H54 (cell line): ENCODE measurements at regions not wholly inside any gene's neighbourhood (a gene's known extent, or its start where the extent isn't known, plus 50 kb on each side); places are given as distances from the start of the nearest gene placed in this dataset.
A peak's percentile ranks its signal among the peaks of the same experiment; 100 is the strongest.

Experiments used
- DNase-seq: peaks from one replicate; pipeline ENCODE4 v3.0.0; 2011; ENCODE audit warnings: low spot score, mixed read lengths; ENCODE audit not compliant: insufficient read length
- FAIRE-seq: peaks from 3 replicates; lab custom pipeline; 2011; peaks lifted over from hg19 to GRCh38; lab: Jason Lieb, UNC
- POLR2A ChIP-seq: IDR thresholded peaks from 2 replicates; pipeline ENCODE4 v1.6.1; 2011; ENCODE audit warnings: low read depth, mild to moderate bottlenecking, low read length

DNA sequence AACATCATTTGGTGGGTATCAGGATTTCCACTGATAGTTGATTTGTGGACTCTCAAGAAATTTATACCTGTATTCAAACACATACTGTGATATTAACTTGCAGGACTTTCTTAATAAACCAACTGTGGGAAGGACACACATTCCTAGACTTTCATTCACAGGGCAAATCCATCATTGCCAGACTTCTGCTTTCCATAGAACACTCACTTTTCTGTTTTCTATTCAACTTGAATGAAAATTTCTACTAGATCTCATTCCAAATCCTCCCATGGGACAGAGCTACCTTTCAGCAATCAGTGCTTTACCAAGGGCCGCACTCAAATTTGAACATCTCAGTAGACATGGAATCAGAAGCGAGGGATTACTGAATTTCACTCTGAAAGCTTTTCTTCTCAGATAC lies 612.5 kb downstream of the IRS1 start:
- no peak for TF ChIP-seq POLR2A
- no peak for DNase-seq
- FAIRE-seq, result peak; percentile 73

DNA sequence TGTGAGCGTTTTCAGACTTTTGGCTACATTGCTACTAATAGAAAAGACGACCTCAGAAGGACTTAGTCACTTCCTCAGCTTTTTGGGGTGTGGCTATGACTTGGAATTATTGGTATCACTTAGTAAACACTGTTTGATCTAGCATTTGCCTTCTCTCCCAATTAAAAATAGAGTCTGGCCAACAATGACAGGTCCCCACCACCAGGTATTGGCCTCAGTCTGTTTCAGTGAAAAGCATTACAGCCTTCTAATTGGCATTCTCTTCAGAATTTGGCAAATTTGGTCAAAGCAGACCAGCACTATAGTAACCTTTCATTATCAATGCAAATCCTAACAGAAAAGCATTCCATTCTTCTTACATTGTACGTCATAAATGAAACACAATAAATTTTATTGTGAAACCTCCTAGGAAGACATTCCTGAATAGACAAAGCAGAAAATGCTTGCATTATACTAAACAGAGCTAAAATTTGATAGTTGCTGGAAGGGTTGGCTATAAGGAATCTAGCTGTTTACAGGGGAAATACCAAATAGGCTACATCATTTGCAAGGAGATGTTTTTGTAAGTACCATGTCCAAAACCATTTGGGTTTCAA lies 613.9 kb downstream of the IRS1 start:
- TF ChIP-seq POLR2A, result no peak
- FAIRE-seq (peak; percentile 97), DNase-seq (peak; percentile 12)

DNA sequence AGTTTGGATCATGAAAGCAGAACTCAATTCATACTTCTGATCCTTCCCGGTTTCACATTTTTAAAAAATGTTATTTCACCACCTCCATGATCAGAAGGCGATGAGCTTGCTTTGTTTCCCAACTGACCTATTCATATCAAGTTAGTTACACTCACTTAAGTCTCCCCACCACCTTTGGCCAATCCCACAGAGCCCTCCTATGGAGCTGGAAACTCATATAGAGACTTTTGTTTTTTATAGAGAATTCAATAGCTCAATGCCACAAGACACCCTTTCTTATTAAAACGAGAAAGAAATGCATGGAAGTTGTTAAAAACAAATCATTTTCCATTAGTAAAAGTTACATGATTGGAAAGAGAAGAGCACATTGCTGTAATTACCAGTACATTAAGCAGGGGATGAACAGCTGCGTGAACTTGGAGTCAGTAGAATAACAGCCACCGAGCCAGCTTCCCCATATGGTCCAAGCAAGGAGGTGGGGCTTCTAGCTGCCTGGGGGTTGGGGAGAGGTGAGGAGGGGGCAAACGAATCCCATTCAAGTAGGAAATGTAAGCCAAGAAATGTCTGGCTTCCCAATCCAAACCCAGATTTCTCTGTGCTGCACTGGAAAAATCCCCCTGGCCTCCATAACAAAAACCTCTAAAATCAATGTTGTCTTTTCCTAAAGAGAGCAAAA lies 614.5 kb downstream of the IRS1 start:
- no peak for TF ChIP-seq POLR2A
- no peak for DNase-seq
- no peak for FAIRE-seq

DNA sequence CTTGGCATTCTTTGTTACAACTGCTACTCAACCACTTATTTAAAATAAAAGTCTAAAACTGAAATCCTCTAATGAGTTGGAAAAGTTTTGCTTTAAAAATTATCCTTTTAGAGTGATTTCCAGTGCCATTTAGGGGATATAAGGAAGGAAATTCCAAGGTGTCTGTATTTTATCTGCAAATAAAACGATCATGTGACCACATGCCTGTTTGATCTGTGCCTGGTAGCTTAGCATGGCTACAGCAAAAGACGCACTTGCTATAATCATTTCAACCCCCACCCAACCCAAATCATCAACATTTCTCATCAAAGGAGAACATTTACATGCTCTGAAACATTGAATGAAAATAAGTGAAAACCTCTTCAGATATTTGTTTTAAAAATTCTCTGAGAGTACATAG lies 615.1 kb downstream of the IRS1 start:
- DNase-seq, result no peak
- TF ChIP-seq POLR2A, result no peak
- FAIRE-seq, result no peak

DNA sequence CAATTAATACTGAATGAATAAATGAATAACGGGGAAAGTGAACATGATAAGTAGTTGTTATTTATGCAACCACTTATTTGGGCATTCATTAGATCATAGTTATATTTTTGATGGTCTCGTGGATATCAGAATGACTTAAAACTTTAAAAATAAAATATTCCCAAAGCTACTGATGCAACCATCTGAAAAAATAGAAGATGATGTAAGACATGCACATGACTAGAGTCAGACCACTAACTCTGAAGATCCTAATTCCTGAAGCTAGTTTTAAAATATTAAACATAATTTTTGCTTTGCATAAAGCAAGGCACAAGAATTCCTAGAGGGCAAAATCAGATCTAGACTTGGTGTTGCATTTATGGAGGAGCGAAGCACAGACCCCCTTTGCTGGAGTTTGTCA lies 616.1 kb downstream of the IRS1 start:
- FAIRE-seq, result no peak
- no peak for DNase-seq
- TF ChIP-seq POLR2A, result no peak

DNA sequence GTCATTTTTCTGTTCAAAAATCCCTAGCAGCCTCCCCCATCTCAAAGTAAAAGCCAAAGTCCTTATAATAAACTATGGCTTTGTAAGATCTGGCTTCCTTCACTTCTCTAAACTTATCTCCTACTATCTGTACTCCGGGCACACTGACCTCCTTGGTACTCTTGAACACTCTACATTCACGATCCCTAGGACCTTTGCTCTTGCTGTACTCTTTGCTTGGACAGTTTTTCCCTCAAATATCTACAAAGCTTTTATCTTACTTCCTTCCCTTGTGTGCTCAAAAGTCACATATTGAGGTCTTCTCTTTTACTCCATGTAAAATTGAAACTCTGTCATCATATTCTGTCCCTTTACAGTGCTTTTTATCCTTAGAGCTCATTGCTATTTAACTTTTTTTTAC lies 616.6 kb downstream of the IRS1 start:
- TF ChIP-seq POLR2A, result no peak
- DNase-seq, result no peak
- FAIRE-seq, result no peak

DNA sequence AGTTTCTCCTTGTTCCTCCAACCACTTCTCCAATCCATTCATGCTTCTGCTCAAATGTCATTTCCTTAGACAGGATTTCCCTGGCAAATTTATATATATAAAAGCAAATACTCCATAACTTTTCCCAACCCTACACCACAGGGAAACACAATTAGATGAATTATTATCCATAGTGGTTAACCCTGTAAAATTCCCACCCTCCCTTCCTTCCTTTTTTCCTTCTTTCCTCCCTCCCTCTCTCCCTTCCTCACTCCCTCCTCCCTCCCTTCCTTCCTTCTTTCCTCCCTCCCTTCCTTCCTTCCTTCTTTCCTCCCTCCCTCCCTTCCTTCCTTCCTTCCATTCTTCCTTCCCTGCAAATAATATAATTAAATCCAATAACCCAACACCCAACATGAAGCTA lies 617.7 kb downstream of the IRS1 start:
- FAIRE-seq (no peak), DNase-seq (no peak)
- no peak for TF ChIP-seq POLR2A

DNA sequence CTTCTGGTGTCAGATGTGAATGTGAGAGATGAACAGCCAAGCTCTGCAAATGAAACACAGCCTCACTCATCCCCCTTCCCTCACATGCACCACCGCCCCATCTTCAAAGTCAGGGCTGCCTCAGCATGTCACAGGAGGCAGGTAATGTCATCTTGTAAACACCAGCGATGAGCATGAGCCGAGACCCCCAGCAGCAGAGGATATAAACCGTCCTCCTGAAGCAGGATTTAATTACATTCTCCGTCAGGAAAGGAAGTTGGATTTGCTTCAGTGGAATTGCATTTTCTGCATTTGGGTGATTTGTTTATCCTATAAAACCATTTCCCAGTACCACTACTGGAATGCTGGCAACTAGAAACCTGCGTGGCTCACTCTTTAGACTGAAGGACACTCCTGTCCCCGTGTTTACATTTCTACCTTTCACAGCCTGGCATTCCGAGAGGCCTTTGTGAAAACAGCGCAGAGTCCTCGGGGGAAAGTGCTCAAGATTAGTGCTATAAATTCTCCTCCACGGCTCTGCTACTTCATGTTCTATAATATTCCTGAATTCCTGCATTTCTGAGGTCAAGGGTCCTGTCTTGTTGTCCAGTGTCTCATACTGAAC lies 619.2 kb downstream of the IRS1 start:
- no peak for TF ChIP-seq POLR2A
- FAIRE-seq (no peak), DNase-seq (no peak)

DNA sequence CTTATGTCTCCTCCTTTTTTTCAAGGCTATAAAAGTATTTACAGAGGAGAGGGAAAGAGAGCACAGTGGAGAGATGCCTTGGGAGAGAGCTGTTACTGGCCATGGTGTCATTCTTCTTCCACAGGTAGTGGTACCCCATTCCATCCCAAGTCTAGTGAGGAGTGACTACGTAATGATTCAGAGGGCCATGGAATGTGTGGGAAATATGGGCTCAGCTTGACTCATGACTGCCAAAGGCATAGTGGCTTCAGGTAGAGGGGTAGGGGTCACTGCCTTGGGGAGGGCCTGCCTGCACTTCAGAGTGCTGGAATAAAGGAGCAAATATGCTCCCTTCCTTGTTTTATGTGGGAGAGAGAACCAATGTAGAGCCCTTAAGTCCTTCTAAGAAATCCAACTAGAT lies 620.6 kb downstream of the IRS1 start:
- DNase-seq (peak; percentile 6), FAIRE-seq (peak; percentile 78)
- no peak for TF ChIP-seq POLR2A

DNA sequence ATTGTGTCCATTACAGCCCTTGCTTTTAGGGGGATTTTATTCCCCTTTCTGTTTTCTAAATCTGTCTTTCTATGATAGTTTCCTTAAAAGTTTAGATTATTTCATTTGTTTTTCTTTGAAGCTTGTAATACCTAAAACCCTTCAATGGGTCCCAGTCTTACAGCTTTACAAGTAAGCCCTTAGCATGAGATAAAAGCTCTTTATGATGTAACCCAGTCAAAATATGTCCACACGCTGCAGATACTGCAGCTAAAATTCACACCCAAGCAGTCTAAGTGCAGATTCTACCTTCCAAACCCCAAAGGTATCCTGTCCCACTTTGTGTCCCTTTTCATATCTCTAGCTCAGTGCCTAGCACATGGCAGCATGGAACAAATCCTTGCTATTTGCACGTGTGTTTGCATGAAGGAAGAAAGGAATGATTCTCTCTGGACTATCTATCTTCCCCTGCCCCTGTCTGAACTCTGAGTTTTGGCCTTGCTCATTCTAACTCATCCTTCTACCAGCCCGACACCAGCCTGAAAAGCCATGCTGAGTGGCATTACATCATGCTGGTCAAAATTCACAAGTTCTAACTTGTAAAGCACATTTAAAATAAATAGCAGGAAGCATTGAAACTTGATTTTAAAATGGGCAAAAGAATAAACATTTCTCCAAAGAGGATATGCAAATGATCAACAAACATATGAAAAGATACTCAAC lies 623.2 kb downstream of the IRS1 start:
- no peak for TF ChIP-seq POLR2A
- FAIRE-seq (no peak), DNase-seq (no peak)

DNA sequence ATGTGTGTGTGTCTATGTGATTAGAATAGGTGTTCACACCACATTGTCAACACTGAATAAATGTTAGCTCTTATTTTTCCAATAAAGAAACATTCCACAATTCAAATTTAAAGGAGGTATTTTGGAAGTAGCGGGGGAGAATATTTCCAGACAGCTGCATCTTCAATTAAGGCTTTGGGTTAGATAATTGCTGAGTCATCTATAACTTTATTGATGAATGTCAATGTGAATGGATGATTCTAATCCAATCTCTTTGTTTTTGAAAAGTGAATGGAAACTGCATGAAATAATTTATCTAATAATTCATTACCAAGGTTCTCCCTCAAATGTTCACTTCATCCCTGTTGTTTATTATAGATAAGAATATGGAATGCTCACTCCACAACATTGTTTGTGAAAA lies 625.2 kb downstream of the IRS1 start:
- FAIRE-seq, result no peak

DNA sequence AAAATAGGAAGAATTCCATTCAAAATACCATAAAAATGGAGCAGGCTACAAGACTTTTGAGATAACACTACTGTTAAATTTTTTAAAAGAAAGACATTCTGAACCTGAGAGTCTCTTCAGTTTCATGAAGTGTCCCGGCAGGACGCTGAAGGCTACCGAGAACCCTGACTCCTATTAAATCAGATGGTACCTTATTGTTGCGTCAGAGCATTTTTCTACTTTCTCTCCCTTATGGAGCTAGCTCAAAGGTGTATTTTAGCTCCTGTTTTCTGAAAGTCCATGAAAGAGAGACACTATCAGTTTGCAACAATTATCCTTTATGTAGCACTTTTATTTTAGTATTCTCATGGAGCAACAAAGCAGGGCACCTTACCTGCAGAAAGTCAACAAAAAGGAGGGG lies 626.7 kb downstream of the IRS1 start:
- no peak for FAIRE-seq
- TF ChIP-seq POLR2A, result no peak
- no peak for DNase-seq

More for the DNA sequence above, 625.2 kb downstream of the IRS1 start:
- DNase-seq, result no peak
- TF ChIP-seq POLR2A, result no peak

DNA sequence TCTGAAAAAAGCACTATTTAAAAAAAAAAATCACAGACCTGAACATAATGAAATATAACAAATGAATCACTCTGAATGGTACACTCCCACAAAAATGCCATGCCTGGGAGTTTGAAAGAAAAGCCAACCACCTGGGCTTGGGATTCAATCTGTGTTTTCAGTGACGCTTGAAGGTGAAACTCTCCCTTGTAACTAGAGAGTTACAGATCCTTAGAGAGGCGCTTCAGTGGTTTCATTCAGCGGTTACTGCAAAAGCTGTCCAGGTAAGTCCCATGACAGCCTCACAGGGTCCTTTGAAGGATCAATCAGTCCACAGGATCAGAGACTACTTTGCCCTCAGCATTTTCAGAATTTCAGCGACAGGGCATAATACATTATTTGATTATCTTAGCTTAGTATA lies 627.3 kb downstream of the IRS1 start:
- no peak for TF ChIP-seq POLR2A
- DNase-seq, result no peak
- no peak for FAIRE-seq

DNA sequence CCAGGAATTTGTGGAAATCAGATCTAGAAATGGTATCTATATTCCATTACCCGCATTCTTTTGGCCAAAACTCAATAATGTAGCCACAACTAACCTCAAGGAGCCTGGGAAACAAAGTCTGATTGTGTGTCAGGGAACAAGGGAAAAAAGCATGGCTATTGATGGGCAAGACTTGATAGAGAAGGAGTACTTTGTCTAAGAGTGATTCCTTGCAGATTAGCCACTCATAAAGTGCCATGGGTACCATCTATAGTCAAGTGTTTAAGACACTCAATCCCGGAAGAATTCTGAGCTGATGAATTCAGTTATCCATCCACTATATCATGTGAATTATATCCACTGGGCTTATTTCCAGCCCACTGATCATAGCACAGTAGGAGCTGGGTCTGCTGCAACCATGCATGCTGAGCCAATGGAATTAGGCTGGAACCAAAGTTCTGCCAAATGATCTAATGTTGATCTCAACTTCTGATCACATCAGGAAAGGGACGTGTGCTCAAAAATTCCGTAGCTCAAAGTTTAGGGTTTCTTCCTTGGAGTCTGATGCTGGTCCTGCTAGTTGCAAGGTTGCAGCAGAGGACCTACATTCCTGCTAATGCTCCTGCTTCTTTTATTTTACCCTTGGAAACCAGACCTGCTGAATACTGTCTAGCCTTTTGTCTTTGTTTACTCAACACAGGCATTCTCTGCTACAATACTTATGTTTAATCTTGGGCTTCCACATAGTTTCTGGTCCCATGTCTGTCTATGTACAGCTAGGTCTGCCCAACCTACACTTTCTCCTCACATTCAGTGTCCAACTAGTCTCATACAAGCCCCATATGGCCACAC lies 629.7 kb downstream of the IRS1 start:
- DNase-seq (no peak), FAIRE-seq (no peak)
- TF ChIP-seq POLR2A, result no peak
